SK-N-SH treated with all-trans-retinoic acid at 6 μM for 48 hours (cell line): ENCODE measurements at regions not wholly inside any gene's neighbourhood (a gene's known extent, or its start where the extent isn't known, plus 50 kb on each side); places are given as distances from the start of the nearest gene placed in this dataset.

Experiments used
- ARNTL ChIP-seq: fragments of 450-650 bp; formaldehyde crosslinking; IDR thresholded peaks from 2 replicates; pipeline ENCODE4 v1.5.0; 2020; ENCODE audit warnings: low read depth, mild to moderate bottlenecking, moderate library complexity, borderline replicate concordance
- ESRRG ChIP-seq: fragments of 250-450 bp; sonication (Bioruptor Pico); IDR thresholded peaks from 2 replicates; pipeline ENCODE4 v1.6.1; 2021; ENCODE audit warnings: mild to moderate bottlenecking
- TCF4 ChIP-seq: fragments of 250-450 bp; sonication (Bioruptor Pico); IDR thresholded peaks from 2 replicates; pipeline ENCODE4 v1.8.0; 2021; ENCODE audit warnings: mild to moderate bottlenecking, moderate library complexity, borderline replicate concordance
- ZNF8 ChIP-seq: fragments of 450-650 bp; formaldehyde crosslinking; IDR thresholded peaks from 2 replicates; pipeline ENCODE4 v1.5.0; 2020; ENCODE audit warnings: mild to moderate bottlenecking, moderate library complexity

DNA sequence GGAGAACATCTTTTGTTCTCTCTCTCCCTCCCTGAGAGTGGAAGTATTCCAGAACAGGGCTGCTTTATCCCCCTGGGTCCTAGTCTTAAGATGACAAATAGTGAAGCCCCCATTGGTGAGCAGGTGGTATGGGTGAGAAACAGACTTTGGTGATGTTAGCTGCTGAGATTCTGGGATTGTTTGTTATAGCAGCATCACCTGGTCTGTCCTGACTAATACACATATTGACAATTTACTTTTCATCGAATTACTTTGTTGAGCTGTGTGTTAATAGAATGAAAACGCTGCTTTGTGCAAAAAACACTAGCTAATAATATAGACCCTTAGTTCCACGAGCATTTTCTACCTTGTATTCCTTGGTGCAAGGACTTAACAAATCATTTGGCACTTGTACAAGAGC, 133.5 kb downstream of the ASMT start:
- no peak for TF ChIP-seq ZNF8
- TF ChIP-seq ARNTL (CRISPR knock-in tag): no peak
- TF ChIP-seq ESRRG (CRISPR knock-in tag): no peak
- no peak for TF ChIP-seq TCF4 (CRISPR knock-in tag)
